ENCODE measurements at regions not wholly inside any gene's neighbourhood (a gene's known extent, or its start where the extent isn't known, plus 50 kb on each side); places are given as distances from the start of the nearest gene placed in this dataset.

- no peak overlapping the region for H3K4me3 ChIP-seq (ENCODE audit: insufficient read depth, low read depth, low read length)
- Mint-ChIP-seq H3K4me3 (ENCODE audit: unreplicated experiment) (no peak overlapping the region), H3K27ac (ENCODE audit: unreplicated experiment) (no peak overlapping the region), H3K4me1 (ENCODE audit: low read depth, unreplicated experiment) (peaks cover 30% of the 10 kb centered on the region), H3K27me3 (ENCODE audit: low read depth, unreplicated experiment) (peaks cover 5% of the 10 kb centered on the region), H3K36me3 (ENCODE audit: low read depth, unreplicated experiment) (no peaks in the 10 kb centered on the region), H3K9me3 (ENCODE audit: unreplicated experiment) (no peaks in the 10 kb centered on the region)
- no peak overlapping the region for H2AFZ ChIP-seq (ENCODE audit: low read depth, low read length)
- DNase-seq (ENCODE audit: low read depth) (no peak), FAIRE-seq (no peak)
- no peak overlapping the region for H3K4me2 ChIP-seq (ENCODE audit: low read length)
- no peaks in the 10 kb centered on the region for H3K27me3 ChIP-seq (ENCODE audit: insufficient read depth, low read length)
- H3K9me3 ChIP-seq (ENCODE audit: insufficient read depth, low read depth, low read length), result peaks cover 5% of the 10 kb centered on the region
- H4K20me1 ChIP-seq (ENCODE audit: insufficient read depth, low read length), result no peaks in the 10 kb centered on the region
- H3K9ac ChIP-seq (ENCODE audit: low read length), result no peak overlapping the region
- TF ChIP-seq CTCF (IDR thresholded peaks at IDR 0.05; ENCODE audit: insufficient read depth, low read depth, low read length) (no peak), EZH2 (IDR thresholded peaks at IDR 0.05; ENCODE audit: insufficient read depth, low read length) (no peak)
- H3K4me1 ChIP-seq (ENCODE audit: insufficient read depth, low read length), result no peaks in the 10 kb centered on the region
- no peak overlapping the region for H3K27ac ChIP-seq (ENCODE audit: low read depth, low read length)
- H3K36me3 ChIP-seq (ENCODE audit: insufficient read depth, low read length), result no peaks in the 10 kb centered on the region
- no peaks in the 10 kb centered on the region for H3K79me2 ChIP-seq (ENCODE audit: insufficient read depth, low read length)
These were observed 98.9 kb upstream of the BMP2 start for GRCh38 chr20:6668546-6668945.

GRCh38 chr20:6665621-6666355 lies 101.7 kb upstream of the BMP2 start:
- no peaks in the 10 kb centered on the region for H3K27me3 ChIP-seq (ENCODE audit: insufficient read depth, low read length)
- no peaks in the 10 kb centered on the region for H3K79me2 ChIP-seq (ENCODE audit: insufficient read depth, low read length)
- FAIRE-seq (no peak), DNase-seq (ENCODE audit: low read depth) (peak; percentile 7)
- H3K4me3 ChIP-seq (ENCODE audit: insufficient read depth, low read depth, low read length), result no peak overlapping the region
- no peak overlapping the region for H3K27ac ChIP-seq (ENCODE audit: low read depth, low read length)
- H3K4me2 ChIP-seq (ENCODE audit: low read length), result no peak overlapping the region
- TF ChIP-seq EZH2 (IDR thresholded peaks at IDR 0.05; ENCODE audit: insufficient read depth, low read length) (no peak), CTCF (IDR thresholded peaks at IDR 0.05; ENCODE audit: insufficient read depth, low read depth, low read length) (no peak)
- H3K27ac Mint-ChIP-seq (ENCODE audit: unreplicated experiment), result peak overlapping the region; percentile 92
- H3K27me3 Mint-ChIP-seq (ENCODE audit: low read depth, unreplicated experiment), result peaks cover 3% of the 10 kb centered on the region
- H3K4me1 Mint-ChIP-seq (ENCODE audit: low read depth, unreplicated experiment), result peaks cover 38% of the 10 kb centered on the region
- no peak overlapping the region for H3K9ac ChIP-seq (ENCODE audit: low read length)
- H3K4me3 Mint-ChIP-seq (ENCODE audit: unreplicated experiment), result peak overlapping the region; percentile 55
- no peak overlapping the region for H2AFZ ChIP-seq (ENCODE audit: low read depth, low read length)
- no peaks in the 10 kb centered on the region for H3K36me3 Mint-ChIP-seq (ENCODE audit: low read depth, unreplicated experiment)
- peaks cover 5% of the 10 kb centered on the region for H3K9me3 ChIP-seq (ENCODE audit: insufficient read depth, low read depth, low read length)
- H3K36me3 ChIP-seq (ENCODE audit: insufficient read depth, low read length), result no peaks in the 10 kb centered on the region
- H4K20me1 ChIP-seq (ENCODE audit: insufficient read depth, low read length), result no peaks in the 10 kb centered on the region
- peaks cover 5% of the 10 kb centered on the region for H3K9me3 Mint-ChIP-seq (ENCODE audit: unreplicated experiment)
- no peaks in the 10 kb centered on the region for H3K4me1 ChIP-seq (ENCODE audit: insufficient read depth, low read length)

- Mint-ChIP-seq H3K36me3 (ENCODE audit: low read depth, unreplicated experiment) (no peaks in the 10 kb centered on the region), H3K4me3 (ENCODE audit: unreplicated experiment) (no peak overlapping the region), H3K27ac (ENCODE audit: unreplicated experiment) (peak overlapping the region; percentile 92), H3K9me3 (ENCODE audit: unreplicated experiment) (peaks cover 5% of the 10 kb centered on the region), H3K4me1 (ENCODE audit: low read depth, unreplicated experiment) (peaks cover 38% of the 10 kb centered on the region), H3K27me3 (ENCODE audit: low read depth, unreplicated experiment) (peaks cover 3% of the 10 kb centered on the region)
- TF ChIP-seq EZH2 (IDR thresholded peaks at IDR 0.05; ENCODE audit: insufficient read depth, low read length), result no peak
- no peak for TF ChIP-seq CTCF (IDR thresholded peaks at IDR 0.05; ENCODE audit: insufficient read depth, low read depth, low read length)
- DNase-seq (ENCODE audit: low read depth) (no peak), FAIRE-seq (no peak)
- H3K9ac ChIP-seq (ENCODE audit: low read length), result no peak overlapping the region
- H3K4me1 ChIP-seq (ENCODE audit: insufficient read depth, low read length), result no peaks in the 10 kb centered on the region
- peaks cover 5% of the 10 kb centered on the region for H3K9me3 ChIP-seq (ENCODE audit: insufficient read depth, low read depth, low read length)
- H4K20me1 ChIP-seq (ENCODE audit: insufficient read depth, low read length), result no peaks in the 10 kb centered on the region
- H3K27me3 ChIP-seq (ENCODE audit: insufficient read depth, low read length), result no peaks in the 10 kb centered on the region
- H3K4me3 ChIP-seq (ENCODE audit: insufficient read depth, low read depth, low read length), result no peak overlapping the region
- no peak overlapping the region for H3K27ac ChIP-seq (ENCODE audit: low read depth, low read length)
- H2AFZ ChIP-seq (ENCODE audit: low read depth, low read length), result no peak overlapping the region
- no peaks in the 10 kb centered on the region for H3K79me2 ChIP-seq (ENCODE audit: insufficient read depth, low read length)
- no peaks in the 10 kb centered on the region for H3K36me3 ChIP-seq (ENCODE audit: insufficient read depth, low read length)
- no peak overlapping the region for H3K4me2 ChIP-seq (ENCODE audit: low read length)
These were observed 102.3 kb upstream of the BMP2 start for GRCh38 chr20:6665161-6665560.

Data from astrocyte (in vitro differentiated cells and primary cell).